GM12878 (cell line): ENCODE measurements at regions not wholly inside any gene's neighbourhood (a gene's known extent, or its start where the extent isn't known, plus 50 kb on each side); places are given as distances from the start of the nearest gene placed in this dataset.

Source experiments
- ATAC-seq: fragments of 200-7000 bp; cut with Tn5 transposase; 3 replicates; pipeline ENCODE4 v1.9.1; 2020; ENCODE audit warnings: mild to moderate bottlenecking, moderate library complexity
- BruUV-seq: library from RNA; stranded (reverse); fragments of 400-500 nt; replicated peaks from 2 replicates; lab custom pipeline; 2021; lab: Mats Ljungman, UMichigan
- CTCF ChIA-PET: fragments of 300-600 bp; sonication (Branson Sonifier 250); formaldehyde crosslinking; extraction: SDS; loops from one replicate; lab custom pipeline; 2021; ENCODE audit warnings: inconsistent platforms; lab: Yijun Ruan, JAX
- POLR2A ChIA-PET: fragments of 350-600 bp; formaldehyde crosslinking; extraction: SDS; loops from one replicate; lab custom pipeline; 2021; ENCODE audit warnings: inconsistent platforms; lab: Charles Lee
- RAD21 ChIA-PET: fragments of 300-600 bp; sonication (Branson Sonifier 250); formaldehyde crosslinking; loops from one replicate; lab custom pipeline; 2023; ENCODE audit warnings: antibody characterized with exemption; ENCODE audit not compliant: unreplicated experiment; lab: Charles Lee
- SMC1A ChIA-PET: fragments of 300-600 bp; sonication (Branson Sonifier 250); formaldehyde crosslinking; loops from one replicate; lab custom pipeline; 2023; ENCODE audit not compliant: unreplicated experiment, uncharacterized antibody; lab: Charles Lee
- DNase-seq: peaks from one replicate; pipeline ENCODE4 v3.0.0-alpha.2; 2011; ENCODE audit warnings: low read depth, low spot score
- FAIRE-seq: peaks from 3 replicates; lab custom pipeline; 2011; peaks lifted over from hg19 to GRCh38; lab: Jason Lieb, UNC
- H2AFZ ChIP-seq: 2 replicates; pipeline ENCODE4 v1.6.0; 2011; ENCODE audit warnings: low read depth, low read length, control low read depth; ENCODE audit not compliant: control insufficient read depth
- H3K27ac ChIP-seq: 2 replicates; pipeline ENCODE4 v1.5.1; 2011; ENCODE audit warnings: control low read depth; ENCODE audit not compliant: control insufficient read depth, insufficient read depth
- H3K27me3 ChIP-seq, 2 experiments: replicated peaks in 1 of 2; 2 replicates each; pipeline versions ENCODE4 v1.6.0 to v1.6.1; 2011; ENCODE audit warnings: low read length in 1 of 2; ENCODE audit not compliant: control insufficient read depth in 2 of 2, insufficient read depth in 2 of 2
- H3K36me3 ChIP-seq, 2 experiments: 2 replicates each; pipeline ENCODE4 v1.5.1; 2011; ENCODE audit warnings: low read length in 1 of 2; ENCODE audit not compliant: control insufficient read depth in 2 of 2, insufficient read depth in 2 of 2
- H3K4me1 ChIP-seq: 2 replicates; pipeline ENCODE4 v1.6.1; 2011; ENCODE audit warnings: mild to moderate bottlenecking, low read length, moderate library complexity, mixed read lengths; ENCODE audit not compliant: control insufficient read depth, insufficient read depth
- H3K4me2 ChIP-seq: 2 replicates; pipeline ENCODE4 v1.6.0; 2011; ENCODE audit warnings: control low read depth; ENCODE audit not compliant: control insufficient read depth, insufficient read depth
- H3K4me3 ChIP-seq: fragments of 200-600 bp; sonication (generic); 2 replicates; pipeline ENCODE4 v1.5.1; 2016
- H3K79me2 ChIP-seq: 2 replicates; pipeline ENCODE4 v1.6.0; 2011; ENCODE audit warnings: low read length; ENCODE audit not compliant: control insufficient read depth, insufficient read depth
- H3K9ac ChIP-seq: 2 replicates; pipeline ENCODE4 v1.8.0; 2011; ENCODE audit warnings: low read length, control low read depth, mixed read lengths; ENCODE audit not compliant: control insufficient read depth, insufficient read depth
- H3K9me3 ChIP-seq: replicated peaks from 3 replicates; pipeline ENCODE4 v1.5.1; 2011; ENCODE audit warnings: mild to moderate bottlenecking, low read length; ENCODE audit not compliant: control insufficient read depth, insufficient read depth
- H4K20me1 ChIP-seq: 2 replicates; pipeline ENCODE4 v1.6.0; 2011; ENCODE audit not compliant: control insufficient read depth, insufficient read depth
- BHLHE40 ChIP-seq, 2 experiments: fragments of 450-650 bp in 1 of 2; IDR thresholded peaks; 2 replicates each; pipeline ENCODE4 v1.6.1; 2011 to 2017; ENCODE audit warnings: low read depth in 2 of 2, borderline replicate concordance in 1 of 2, improper control_type of control experiment in 1 of 2, low read length in 1 of 2, mild to moderate bottlenecking in 1 of 2
- EED ChIP-seq: sonication (generic); IDR thresholded peaks from 2 replicates; pipeline ENCODE4 v1.6.1; 2016; ENCODE audit warnings: antibody characterized with exemption, low read depth
- EP300 ChIP-seq, 2 experiments: fragments of 150-350 bp in 1 of 2; IDR thresholded peaks; 2 replicates each; pipeline ENCODE4 v1.6.1; 2011 to 2012; ENCODE audit warnings: low read depth in 2 of 2, low read length in 2 of 2, borderline replicate concordance in 1 of 2, improper control_type of control experiment in 1 of 2, inconsistent platforms in 1 of 2; ENCODE audit not compliant: control insufficient read depth in 1 of 2
- ETV6 ChIP-seq, 2 experiments: fragments of 450-650 bp in 1 of 2; IDR thresholded peaks in 1 of 2; conservative IDR thresholded peaks in 1 of 2; 2 replicates each; pipeline ENCODE4 v1.6.1; 2014; ENCODE audit warnings: antibody characterized with exemption in 1 of 2, borderline replicate concordance in 1 of 2, low read depth in 1 of 2, mild to moderate bottlenecking in 1 of 2, moderate library complexity in 1 of 2
- HDAC6 ChIP-seq: fragments of 200-600 bp; sonication (generic); IDR thresholded peaks from one replicate; pipeline ENCODE4 v1.8.0; 2017; ENCODE audit warnings: antibody characterized with exemption; ENCODE audit not compliant: unreplicated experiment
- HDGF ChIP-seq: fragments of 450-650 bp; IDR thresholded peaks from 2 replicates; pipeline ENCODE4 v1.6.1; 2016; ENCODE audit warnings: antibody characterized with exemption
- IKZF1 ChIP-seq: fragments of 450-650 bp; conservative IDR thresholded peaks from 2 replicates; pipeline ENCODE4 v1.6.1; 2017; ENCODE audit warnings: antibody characterized with exemption, mild to moderate bottlenecking
- IKZF2 ChIP-seq, 2 experiments: fragments of 450-650 bp; IDR thresholded peaks; 2 replicates each; pipeline ENCODE4 v1.6.1; 2017; ENCODE audit warnings: mild to moderate bottlenecking in 2 of 2, moderate library complexity in 2 of 2
- IRF4 ChIP-seq: IDR thresholded peaks from 2 replicates; pipeline ENCODE4 v1.6.1; 2011; ENCODE audit warnings: low read depth, low read length
- LARP7 ChIP-seq: fragments of 450-650 bp; IDR thresholded peaks from 2 replicates; pipeline ENCODE4 v1.6.1; 2017; ENCODE audit warnings: mild to moderate bottlenecking
- NR2C1 ChIP-seq: fragments of 450-650 bp; IDR thresholded peaks from 2 replicates; pipeline ENCODE4 v1.6.1; 2017; ENCODE audit warnings: antibody characterized with exemption, mild to moderate bottlenecking, moderate library complexity
- NR2F1 ChIP-seq: fragments of 450-650 bp; conservative IDR thresholded peaks from 2 replicates; pipeline ENCODE4 v1.6.1; 2017; ENCODE audit warnings: mild to moderate bottlenecking
- PAX5 ChIP-seq: IDR thresholded peaks from 2 replicates; pipeline ENCODE4 v1.6.1; 2011; ENCODE audit warnings: low read depth, low read length, borderline replicate concordance
- PML ChIP-seq: IDR thresholded peaks from 2 replicates; pipeline ENCODE4 v1.6.1; 2012; ENCODE audit warnings: low read length, inconsistent platforms
- SMC3 ChIP-seq: IDR thresholded peaks from 2 replicates; pipeline ENCODE4 v1.6.1; 2011; ENCODE audit warnings: low read length, improper control_type of control experiment, borderline replicate concordance
- SRF ChIP-seq, 2 experiments: IDR thresholded peaks; 2 replicates each; pipeline ENCODE4 v1.6.1; 2011; ENCODE audit warnings: low read depth in 2 of 2, low read length in 2 of 2, mild to moderate bottlenecking in 1 of 2, moderate library complexity in 1 of 2
- YY1 ChIP-seq: IDR thresholded peaks from 2 replicates; pipeline ENCODE4 v1.6.1; 2011; ENCODE audit warnings: low read depth, mild to moderate bottlenecking, low read length
- ZNF384 ChIP-seq: IDR thresholded peaks from 2 replicates; pipeline ENCODE4 v1.6.1; 2012; ENCODE audit warnings: low read depth, mild to moderate bottlenecking, low read length, improper control_type of control experiment, borderline replicate concordance
- WGBS: methylation state at CpG from one replicate; pipeline ENCODE4 v1.1.6; 2016; ENCODE audit warnings: low lambda C conversion rate; ENCODE audit not compliant: insufficient replicate concordance, insufficient coverage; ENCODE audit errors: missing lambda C conversion rate; 5-methylcytosine and 5-hydroxymethylcytosine counted together
- in situ Hi-C: fragments of 300-500 bp; cut with MboI; formaldehyde crosslinking; loops from 9 replicates; pipeline ENCODE4 v1.14.3; 2018; ENCODE audit warnings: mixed read lengths
- intact Hi-C: fragments of 100-400 bp; cut with micrococcal nuclease; formaldehyde crosslinking; loops from one replicate; pipeline ENCODE4 v1.14.2; 2022; ENCODE audit not compliant: unreplicated experiment
- TF ChIP-seq, protein P1 (sequence below): fragments of 450-650 bp; IDR thresholded peaks from 2 replicates; pipeline ENCODE4 v1.6.1; 2018; ENCODE audit warnings: mild to moderate bottlenecking, low read depth, moderate library complexity; ENCODE audit not compliant: partially characterized antibody
- TF ChIP-seq, protein P2 (sequence below): fragments of 450-650 bp; IDR thresholded peaks from 2 replicates; pipeline ENCODE4 v1.6.1; 2016; ENCODE audit warnings: mild to moderate bottlenecking

DNA sequence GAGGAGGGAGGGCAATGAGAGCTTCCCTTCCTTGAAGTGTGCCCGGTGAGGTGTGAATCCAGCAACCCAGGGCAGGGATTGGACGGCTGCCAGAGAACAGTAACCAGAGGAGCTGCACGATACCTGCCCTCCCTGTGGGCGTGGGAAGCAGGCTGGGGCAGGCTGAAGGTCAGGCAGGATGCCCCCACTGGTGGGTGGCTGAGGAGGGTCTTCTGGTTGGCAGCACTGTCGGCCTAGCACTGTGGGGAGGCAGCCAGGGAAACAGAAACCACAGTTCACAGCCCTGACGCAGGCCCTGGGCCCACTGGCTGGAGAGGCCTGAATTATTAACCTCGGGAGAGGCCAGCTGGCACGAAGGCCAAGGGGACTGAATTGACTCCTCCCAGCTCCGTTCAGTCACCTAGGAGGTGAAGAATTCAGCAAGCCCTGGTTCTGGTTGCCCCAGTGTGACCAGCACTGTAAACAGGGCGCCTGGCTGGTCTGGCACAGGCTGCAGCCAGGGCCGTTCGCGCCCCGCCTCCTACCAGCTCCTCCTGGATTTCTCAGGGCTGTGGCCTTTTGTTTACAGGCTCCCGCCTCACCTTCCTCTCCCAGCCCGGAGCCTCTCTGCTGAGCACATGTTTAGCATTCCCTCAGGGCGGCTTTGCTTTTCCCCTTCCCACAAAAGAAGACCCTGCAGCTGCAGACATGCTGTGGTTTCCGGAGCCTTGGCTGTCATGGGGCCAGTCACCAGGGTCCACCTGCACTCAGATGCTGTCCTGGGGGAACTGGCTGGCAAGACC lies 97.8 kb downstream of the B3GNT2 start:
- Histone ChIP-seq H4K20me1 (no peaks in the 10 kb centered on the region), H3K36me3 (no peaks in the 10 kb centered on the region), H3K9me3 (no peaks in the 10 kb centered on the region), H3K79me2 (peaks cover 2% of the 10 kb centered on the region; the same call in 1 of the 2 replicates), H3K4me2 (peak overlapping the region; percentile 63), H3K9ac (peak overlapping the region; percentile 52), H3K27me3 (no peaks in the 10 kb centered on the region), H3K4me1 (peaks cover 33% of the 10 kb centered on the region), H3K27ac (peak overlapping the region; percentile 72), H2AFZ (peak overlapping the region; percentile 65), H3K4me3 (no peak overlapping the region)
- RAD21 ChIA-PET, result interaction anchor here (1.0 to 4.5 kb wide), 4 partner anchors 9 to 114 kb away, joined by 4 to 21 read pairs (median 6); no protein-coding TSS in a partner anchor
- DNase-seq (no peak), FAIRE-seq (no peak), ATAC-seq (peak; percentile 85)
- intact Hi-C loops (no loop called here), in situ Hi-C loops (no loop called here)
- POLR2A ChIA-PET, result interaction anchor here (2.3 kb wide), 1 partner anchor 10 kb away, joined by 25 read pairs; no protein-coding TSS in a partner anchor
- SMC1A ChIA-PET, result interaction anchor here (0.6 to 5.5 kb wide), 8 partner anchors 10 to 299 kb away, joined by 3 to 52 read pairs (median 4); no protein-coding TSS in a partner anchor
- no TSS peak for BruUV-seq
- CTCF ChIA-PET, result interaction anchor here (0.6 to 1.5 kb wide), 3 partner anchors 9 to 743 kb away, joined by 3 to 6 read pairs (median 3); no protein-coding TSS in a partner anchor
- 50% methylated on average over 17 of the region's 18 CpGs for WGBS
- no peak for TF ChIP-seq SMC3
- no peak for TF ChIP-seq NR2C1
- no peak for TF ChIP-seq IRF4
- TF ChIP-seq NR2F1, result peak; percentile 74
- TF ChIP-seq SRF (IDR thresholded peaks at IDR 0.05; ENCODE audit: low read depth in 2 of 2, low read length in 2 of 2), result no peak
- TF ChIP-seq, protein P1, sequence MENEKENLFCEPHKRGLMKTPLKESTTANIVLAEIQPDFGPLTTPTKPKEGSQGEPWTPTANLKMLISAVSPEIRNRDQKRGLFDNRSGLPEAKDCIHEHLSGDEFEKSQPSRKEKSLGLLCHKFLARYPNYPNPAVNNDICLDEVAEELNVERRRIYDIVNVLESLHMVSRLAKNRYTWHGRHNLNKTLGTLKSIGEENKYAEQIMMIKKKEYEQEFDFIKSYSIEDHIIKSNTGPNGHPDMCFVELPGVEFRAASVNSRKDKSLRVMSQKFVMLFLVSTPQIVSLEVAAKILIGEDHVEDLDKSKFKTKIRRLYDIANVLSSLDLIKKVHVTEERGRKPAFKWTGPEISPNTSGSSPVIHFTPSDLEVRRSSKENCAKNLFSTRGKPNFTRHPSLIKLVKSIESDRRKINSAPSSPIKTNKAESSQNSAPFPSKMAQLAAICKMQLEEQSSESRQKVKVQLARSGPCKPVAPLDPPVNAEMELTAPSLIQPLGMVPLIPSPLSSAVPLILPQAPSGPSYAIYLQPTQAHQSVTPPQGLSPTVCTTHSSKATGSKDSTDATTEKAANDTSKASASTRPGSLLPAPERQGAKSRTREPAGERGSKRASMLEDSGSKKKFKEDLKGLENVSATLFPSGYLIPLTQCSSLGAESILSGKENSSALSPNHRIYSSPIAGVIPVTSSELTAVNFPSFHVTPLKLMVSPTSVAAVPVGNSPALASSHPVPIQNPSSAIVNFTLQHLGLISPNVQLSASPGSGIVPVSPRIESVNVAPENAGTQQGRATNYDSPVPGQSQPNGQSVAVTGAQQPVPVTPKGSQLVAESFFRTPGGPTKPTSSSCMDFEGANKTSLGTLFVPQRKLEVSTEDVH, result no peak
- TF ChIP-seq, protein P2, sequence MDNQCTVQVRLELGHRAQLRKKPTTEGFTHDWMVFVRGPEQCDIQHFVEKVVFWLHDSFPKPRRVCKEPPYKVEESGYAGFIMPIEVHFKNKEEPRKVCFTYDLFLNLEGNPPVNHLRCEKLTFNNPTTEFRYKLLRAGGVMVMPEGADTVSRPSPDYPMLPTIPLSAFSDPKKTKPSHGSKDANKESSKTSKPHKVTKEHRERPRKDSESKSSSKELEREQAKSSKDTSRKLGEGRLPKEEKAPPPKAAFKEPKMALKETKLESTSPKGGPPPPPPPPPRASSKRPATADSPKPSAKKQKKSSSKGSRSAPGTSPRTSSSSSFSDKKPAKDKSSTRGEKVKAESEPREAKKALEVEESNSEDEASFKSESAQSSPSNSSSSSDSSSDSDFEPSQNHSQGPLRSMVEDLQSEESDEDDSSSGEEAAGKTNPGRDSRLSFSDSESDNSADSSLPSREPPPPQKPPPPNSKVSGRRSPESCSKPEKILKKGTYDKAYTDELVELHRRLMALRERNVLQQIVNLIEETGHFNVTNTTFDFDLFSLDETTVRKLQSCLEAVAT, result no peak
- TF ChIP-seq IKZF1, result peak; percentile 83
- TF ChIP-seq ZNF384, result no peak
- 0 out of 2 replicates have a peak, but pooled peaks have one; percentile 17 for TF ChIP-seq LARP7
- TF ChIP-seq IKZF2 (IDR thresholded peaks at IDR 0.05), result peak; percentile 52 to 59; a peak in 2 of 4 replicates
- no peak for TF ChIP-seq YY1
- TF ChIP-seq EED, result no peak
- peak; percentile 37 for TF ChIP-seq PAX5
- no peak for TF ChIP-seq PML
- no peak for TF ChIP-seq HDAC6
- no peak for TF ChIP-seq ETV6 (conservative IDR thresholded peaks at IDR 0.05 in 1 of 2, IDR thresholded peaks at IDR 0.05 in 1 of 2; ENCODE audit: borderline replicate concordance in 1 of 2, low read depth in 1 of 2)
- TF ChIP-seq BHLHE40 (IDR thresholded peaks at IDR 0.05; ENCODE audit: borderline replicate concordance in 1 of 2, low read depth in 2 of 2, low read length in 1 of 2), result no peak
- TF ChIP-seq HDGF, result peak; percentile 83; the same call in 1 of the 2 replicates
- peak in 1 of 2 experiments; percentile 7; a peak in 1 of 4 replicates for TF ChIP-seq EP300 (IDR thresholded peaks at IDR 0.05; ENCODE audit: borderline replicate concordance in 1 of 2, control insufficient read depth in 1 of 2, low read depth in 2 of 2, low read length in 2 of 2)
